GM23338 (cell line): ENCODE measurements at regions not wholly inside any gene's neighbourhood (a gene's known extent, or its start where the extent isn't known, plus 50 kb on each side); places are given as distances from the start of the nearest gene placed in this dataset.

Experiments
- ATAC-seq: fragments of 200-7000 bp; cut with Tn5 transposase; 3 replicates; pipeline ENCODE4 v1.9.1; 2020
- DNase-seq: peaks from one replicate; pipeline ENCODE4 v3.0.0-alpha.2; 2015; ENCODE audit warnings: low spot score
- H2AFZ ChIP-seq: fragments of 200-600 bp; sonication (generic); 2 replicates; pipeline ENCODE4 v1.8.0; 2016; ENCODE audit warnings: antibody characterized with exemption, mild to moderate bottlenecking, moderate library complexity
- H3F3A ChIP-seq: fragments of 200-600 bp; sonication (generic); replicated peaks from 2 replicates; pipeline ENCODE4 v1.8.0; 2017; ENCODE audit warnings: antibody characterized with exemption, mixed run types, low read depth
- H3K27ac ChIP-seq: fragments of 200-600 bp; sonication (generic); 2 replicates; pipeline ENCODE4 v1.6.1; 2016; ENCODE audit warnings: low read depth
- H3K27me3 ChIP-seq: fragments of 200-600 bp; sonication (generic); 2 replicates; pipeline ENCODE4 v1.8.0; 2016; ENCODE audit warnings: mild to moderate bottlenecking, mixed run types, moderate library complexity; ENCODE audit not compliant: insufficient read depth
- H3K36me3 ChIP-seq: fragments of 200-600 bp; sonication (generic); 2 replicates; pipeline ENCODE4 v1.8.0; 2016; ENCODE audit warnings: mild to moderate bottlenecking; ENCODE audit not compliant: insufficient read depth
- H3K4me1 ChIP-seq: fragments of 200-600 bp; sonication (generic); 2 replicates; pipeline ENCODE4 v1.8.0; 2016; ENCODE audit warnings: mild to moderate bottlenecking, moderate library complexity; ENCODE audit not compliant: insufficient read depth
- H3K4me2 ChIP-seq: fragments of 200-600 bp; sonication (generic); 2 replicates; pipeline ENCODE4 v1.7.1; 2017; ENCODE audit warnings: mixed run types
- H3K4me3 ChIP-seq: fragments of 200-600 bp; sonication (generic); 2 replicates; pipeline ENCODE4 v1.6.1; 2016; ENCODE audit warnings: mixed run types
- H3K79me2 ChIP-seq: fragments of 200-600 bp; sonication (generic); replicated peaks from 2 replicates; pipeline ENCODE4 v1.8.0; 2017; ENCODE audit warnings: mild to moderate bottlenecking; ENCODE audit not compliant: insufficient read depth
- H3K9me2 ChIP-seq: fragments of 200-600 bp; sonication (generic); 2 replicates; pipeline ENCODE4 v1.8.0; 2017; ENCODE audit not compliant: insufficient read depth
- H4K20me1 ChIP-seq: fragments of 200-600 bp; sonication (generic); replicated peaks from 2 replicates; pipeline ENCODE4 v1.8.0; 2017; ENCODE audit warnings: mild to moderate bottlenecking; ENCODE audit not compliant: insufficient read depth
- H3K27ac Mint-ChIP-seq: 2 replicates; pipeline ENCODE4 v1.8.0; 2020; ENCODE audit warnings: inconsistent platforms, mild to moderate bottlenecking, moderate library complexity, mixed read lengths
- H3K27me3 Mint-ChIP-seq: 3 replicates; pipeline ENCODE4 v1.8.0; 2022; ENCODE audit warnings: low read depth, mild to moderate bottlenecking, moderate library complexity, mixed read lengths, inconsistent platforms; ENCODE audit not compliant: insufficient read depth, poor library complexity
- H3K36me3 Mint-ChIP-seq: 3 replicates; pipeline ENCODE4 v1.8.0; 2021; ENCODE audit warnings: low read depth, mild to moderate bottlenecking, inconsistent platforms, moderate library complexity, mixed read lengths
- H3K4me1 Mint-ChIP-seq: 3 replicates; pipeline ENCODE4 v1.8.0; 2020; ENCODE audit warnings: mild to moderate bottlenecking, inconsistent platforms, mixed read lengths
- H3K4me3 Mint-ChIP-seq: 3 replicates; pipeline ENCODE4 v1.8.0; 2021; ENCODE audit warnings: moderate library complexity, mild to moderate bottlenecking, inconsistent platforms, mixed read lengths
- H3K9me3 Mint-ChIP-seq: 3 replicates; pipeline ENCODE4 v1.8.0; 2020; ENCODE audit warnings: moderate library complexity, mild to moderate bottlenecking, inconsistent platforms, mixed read lengths
- CREB1 ChIP-seq: fragments of 250-450 bp; sonication (Bioruptor Pico); IDR thresholded peaks from 2 replicates; pipeline ENCODE4 v1.5.0; 2020; ENCODE audit warnings: low read depth, mild to moderate bottlenecking, moderate library complexity
- CTCF ChIP-seq, 2 experiments: fragments of 200-600 bp in 1 of 2; sonication (generic) in 1 of 2; conservative IDR thresholded peaks; 2 replicates each; pipeline versions ENCODE4 v1.5.1 to v1.6.1; 2016 to 2017; ENCODE audit warnings: antibody characterized with exemption in 2 of 2, low read depth in 2 of 2, mild to moderate bottlenecking in 2 of 2, moderate library complexity in 1 of 2
- ETS1 ChIP-seq: IDR thresholded peaks from 2 replicates; pipeline ENCODE4 v1.6.1; 2016; ENCODE audit warnings: antibody characterized with exemption
- EZH2 ChIP-seq: fragments of 200-600 bp; sonication (generic); IDR thresholded peaks from one replicate; pipeline ENCODE4 v1.8.0; 2017; ENCODE audit warnings: antibody characterized with exemption, mild to moderate bottlenecking, low read depth; ENCODE audit not compliant: unreplicated experiment
- NANOG ChIP-seq: IDR thresholded peaks from 2 replicates; pipeline ENCODE4 v1.6.1; 2016; ENCODE audit warnings: antibody characterized with exemption, borderline replicate concordance
- POLR2AphosphoS5 ChIP-seq: IDR thresholded peaks from 2 replicates; pipeline ENCODE4 v1.6.1; 2016; ENCODE audit warnings: antibody characterized with exemption, low read depth
- REST ChIP-seq: IDR thresholded peaks from one replicate; pipeline ENCODE4 v1.6.1; 2018; ENCODE audit warnings: antibody characterized with exemption; ENCODE audit not compliant: unreplicated experiment
- STAT1 ChIP-seq: IDR thresholded peaks from one replicate; pipeline ENCODE4 v1.6.1; 2016; ENCODE audit warnings: antibody characterized with exemption; ENCODE audit not compliant: unreplicated experiment
- ZNF114 ChIP-seq: fragments of 250-450 bp; sonication (Bioruptor Pico); IDR thresholded peaks from 2 replicates; pipeline ENCODE4 v1.5.0; 2020; ENCODE audit warnings: mild to moderate bottlenecking, moderate library complexity
- ZNF331 ChIP-seq: fragments of 250-450 bp; sonication (Bioruptor Pico); IDR thresholded peaks from 2 replicates; pipeline ENCODE4 v1.5.0; 2020; ENCODE audit warnings: low read depth, mild to moderate bottlenecking, moderate library complexity
- ZNF462 ChIP-seq: fragments of 250-450 bp; sonication (Bioruptor Pico); IDR thresholded peaks from 2 replicates; pipeline ENCODE4 v1.5.0; 2020; ENCODE audit warnings: mild to moderate bottlenecking, moderate library complexity

GRCh38 chr12:116502989-116503496, 56.1 kb upstream of the MAP1LC3B2 start:
- Mint-ChIP-seq H3K4me1 (peaks cover 14% of the 10 kb centered on the region), H3K36me3 (no peaks in the 10 kb centered on the region), H3K4me3 (no peak overlapping the region), H3K27me3 (peaks cover 13% of the 10 kb centered on the region), H3K9me3 (no peaks in the 10 kb centered on the region), H3K27ac (no peak overlapping the region)
- Histone ChIP-seq H3K4me1 (peaks cover 6% of the 10 kb centered on the region; the same call in 1 of the 2 replicates), H3K79me2 (no peaks in the 10 kb centered on the region), H3K36me3 (no peaks in the 10 kb centered on the region), H2AFZ (no peak overlapping the region), H3K9me2 (no peaks in the 10 kb centered on the region), H3F3A (no peaks in the 10 kb centered on the region; the same call in 1 of the 2 replicates), H4K20me1 (no peaks in the 10 kb centered on the region), H3K27me3 (no peaks in the 10 kb centered on the region), H3K4me3 (no peak overlapping the region), H3K27ac (no peak overlapping the region), H3K4me2 (no peak overlapping the region)
- TF ChIP-seq ZNF114 (no peak), POLR2AphosphoS5 (no peak), ZNF462 (CRISPR knock-in tag) (no peak), STAT1 (no peak), CREB1 (CRISPR knock-in tag) (no peak), ZNF331 (CRISPR knock-in tag) (no peak), CTCF (conservative IDR thresholded peaks at IDR 0.05; ENCODE audit: low read depth in 2 of 2) (no peak), EZH2 (no peak), REST (no peak), ETS1 (no peak), NANOG (no peak)
- DNase-seq (no peak), ATAC-seq (no peak)
